CD4-positive, alpha-beta T cell (primary cell): ENCODE measurements at regions not wholly inside any gene's neighbourhood (a gene's known extent, or its start where the extent isn't known, plus 50 kb on each side); places are given as distances from the start of the nearest gene placed in this dataset.

ENCODE experiments used
- ATAC-seq: fragments of 200-7000 bp; cut with Tn5 transposase; one replicate; pipeline ENCODE4 v1.10.0; 2022; ENCODE audit warnings: mild to moderate bottlenecking; ENCODE audit not compliant: poor library complexity
- CTCF ChIA-PET: fragments of 350-600 bp; sonication (Branson Sonifier 250); formaldehyde crosslinking; loops from one replicate; lab custom pipeline; 2021; ENCODE audit warnings: antibody characterized with exemption, inconsistent platforms; lab: Charles Lee
- POLR2A ChIA-PET: fragments of 350-600 bp; sonication (Branson Sonifier 250); formaldehyde crosslinking; loops from one replicate; lab custom pipeline; 2021; ENCODE audit warnings: antibody characterized with exemption, inconsistent platforms; lab: Charles Lee
- DNase-seq, 14 experiments: peaks; one replicate each; pipeline ENCODE4 v3.0.0-alpha.2; 2013 to 2020; ENCODE audit warnings: mixed read lengths in 2 of 14
- H3K27ac ChIP-seq, 2 donors: one replicate each; pipeline versions ENCODE4 v1.5.1 to v1.7.0; 2013; ENCODE audit warnings: low read length in 2 of 2, low read depth in 1 of 2, mild to moderate bottlenecking in 1 of 2
- H3K27me3 ChIP-seq, 2 experiments: 1 replicate in 1 of 2; 2 replicates in 1 of 2; pipeline versions ENCODE4 v1.6.1 to v1.7.0; 2013; ENCODE audit warnings: low read length in 2 of 2, control low read depth in 1 of 2, mild to moderate bottlenecking in 1 of 2, moderate library complexity in 1 of 2; ENCODE audit not compliant: insufficient read depth in 2 of 2, control insufficient read depth in 1 of 2
- H3K36me3 ChIP-seq: one replicate; pipeline ENCODE4 v1.6.1; 2013; ENCODE audit warnings: low read length, control low read depth; ENCODE audit not compliant: insufficient read depth
- H3K4me1 ChIP-seq: one replicate; pipeline ENCODE4 v1.6.1; 2013; ENCODE audit warnings: low read length, control low read depth; ENCODE audit not compliant: insufficient read depth
- H3K4me3 ChIP-seq: one replicate; pipeline ENCODE4 v1.5.1; 2013; ENCODE audit warnings: mild to moderate bottlenecking, low read length, moderate library complexity
- H3K9me3 ChIP-seq, 2 experiments: 1 replicate in 1 of 2; 2 replicates in 1 of 2; pipeline versions ENCODE4 v1.6.1 to v1.7.0; 2013; ENCODE audit warnings: low read length in 2 of 2, mild to moderate bottlenecking in 2 of 2, control low read depth in 1 of 2, moderate library complexity in 1 of 2; ENCODE audit not compliant: control insufficient read depth in 1 of 2, insufficient read depth in 1 of 2
- H3K27ac Mint-ChIP-seq: one replicate; pipeline ENCODE4 v1.8.0; 2020; ENCODE audit warnings: mixed read lengths
- H3K27me3 Mint-ChIP-seq: one replicate; pipeline ENCODE4 v1.8.0; 2021; ENCODE audit warnings: mixed read lengths
- H3K36me3 Mint-ChIP-seq: one replicate; pipeline ENCODE4 v1.8.0; 2021; ENCODE audit warnings: low read depth, mixed read lengths
- H3K4me1 Mint-ChIP-seq: one replicate; pipeline ENCODE4 v1.8.0; 2021; ENCODE audit warnings: low read depth, mixed read lengths
- H3K4me3 Mint-ChIP-seq: one replicate; pipeline ENCODE4 v1.8.0; 2020; ENCODE audit warnings: mild to moderate bottlenecking, mixed read lengths
- H3K9me3 Mint-ChIP-seq: one replicate; pipeline ENCODE4 v1.8.0; 2020; ENCODE audit warnings: mixed read lengths
- intact Hi-C, 2 experiments: fragments of 100-400 bp; cut with DNase I in 1 of 2; cut with micrococcal nuclease in 1 of 2; formaldehyde crosslinking; loops; one replicate each; pipeline versions ENCODE4 v1.15.1 to v1.9.0; 2023 to 2025; cut with DNase I, micrococcal nuclease
- TF ChIP-seq, protein P1 (sequence below): fragments of 200-600 bp; IDR thresholded peaks from one replicate; pipeline ENCODE4 v1.8.0; 2022; ENCODE audit warnings: antibody characterized with exemption, mild to moderate bottlenecking

DNA sequence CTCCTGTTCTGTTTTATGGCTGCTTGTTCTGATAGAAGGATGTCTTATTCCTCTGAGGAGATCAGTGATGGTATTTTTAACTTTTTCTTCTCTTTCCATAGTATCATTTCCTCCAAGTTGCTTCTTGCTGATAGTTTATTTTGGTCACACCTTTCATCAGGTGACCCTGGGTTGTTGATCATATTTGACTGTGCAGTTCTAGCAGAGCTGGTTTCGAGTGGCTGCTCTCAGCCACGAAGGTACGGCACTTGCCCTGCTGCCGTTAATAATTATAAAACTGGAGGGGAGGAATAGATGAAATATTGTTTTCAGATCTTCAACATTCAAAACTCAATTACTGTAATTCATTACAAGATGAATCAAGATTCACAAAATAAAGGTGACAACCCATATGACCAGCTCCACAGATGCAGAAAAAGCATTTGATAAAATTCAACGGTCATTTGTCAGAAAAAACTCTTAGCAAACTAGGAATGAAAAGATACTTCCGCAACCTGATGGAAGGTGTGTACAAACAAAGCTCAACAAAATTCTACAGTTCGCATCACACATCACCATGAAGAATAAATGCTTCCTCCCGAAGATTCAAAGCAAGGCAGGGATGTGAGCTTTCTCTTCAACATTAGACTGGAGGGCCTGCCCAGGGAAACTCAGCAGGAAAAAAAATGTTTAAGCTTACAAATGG, 59.2 kb upstream of the RTL6 start:
- H3K4me1 ChIP-seq: no peaks in the 10 kb centered on the region
- Mint-ChIP-seq H3K4me1 (no peaks in the 10 kb centered on the region), H3K27ac (no peak overlapping the region), H3K27me3 (peaks cover 29% of the 10 kb centered on the region), H3K4me3 (no peak overlapping the region), H3K36me3 (no peaks in the 10 kb centered on the region), H3K9me3 (no peaks in the 10 kb centered on the region)
- no peak overlapping the region for H3K27ac ChIP-seq
- DNase-seq (no peak), ATAC-seq (no peak)
- H3K36me3 ChIP-seq: no peaks in the 10 kb centered on the region
- H3K9me3 ChIP-seq: no peaks in the 10 kb centered on the region
- intact Hi-C loops: no loop called here
- TF ChIP-seq, protein P1, sequence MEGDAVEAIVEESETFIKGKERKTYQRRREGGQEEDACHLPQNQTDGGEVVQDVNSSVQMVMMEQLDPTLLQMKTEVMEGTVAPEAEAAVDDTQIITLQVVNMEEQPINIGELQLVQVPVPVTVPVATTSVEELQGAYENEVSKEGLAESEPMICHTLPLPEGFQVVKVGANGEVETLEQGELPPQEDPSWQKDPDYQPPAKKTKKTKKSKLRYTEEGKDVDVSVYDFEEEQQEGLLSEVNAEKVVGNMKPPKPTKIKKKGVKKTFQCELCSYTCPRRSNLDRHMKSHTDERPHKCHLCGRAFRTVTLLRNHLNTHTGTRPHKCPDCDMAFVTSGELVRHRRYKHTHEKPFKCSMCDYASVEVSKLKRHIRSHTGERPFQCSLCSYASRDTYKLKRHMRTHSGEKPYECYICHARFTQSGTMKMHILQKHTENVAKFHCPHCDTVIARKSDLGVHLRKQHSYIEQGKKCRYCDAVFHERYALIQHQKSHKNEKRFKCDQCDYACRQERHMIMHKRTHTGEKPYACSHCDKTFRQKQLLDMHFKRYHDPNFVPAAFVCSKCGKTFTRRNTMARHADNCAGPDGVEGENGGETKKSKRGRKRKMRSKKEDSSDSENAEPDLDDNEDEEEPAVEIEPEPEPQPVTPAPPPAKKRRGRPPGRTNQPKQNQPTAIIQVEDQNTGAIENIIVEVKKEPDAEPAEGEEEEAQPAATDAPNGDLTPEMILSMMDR: no peak
- CTCF ChIA-PET: no interaction called here
- POLR2A ChIA-PET: no interaction called here
- H3K27me3 ChIP-seq: peaks cover 3 to 5% of the 10 kb centered on the region in 2 experiments
- no peak overlapping the region for H3K4me3 ChIP-seq

DNA sequence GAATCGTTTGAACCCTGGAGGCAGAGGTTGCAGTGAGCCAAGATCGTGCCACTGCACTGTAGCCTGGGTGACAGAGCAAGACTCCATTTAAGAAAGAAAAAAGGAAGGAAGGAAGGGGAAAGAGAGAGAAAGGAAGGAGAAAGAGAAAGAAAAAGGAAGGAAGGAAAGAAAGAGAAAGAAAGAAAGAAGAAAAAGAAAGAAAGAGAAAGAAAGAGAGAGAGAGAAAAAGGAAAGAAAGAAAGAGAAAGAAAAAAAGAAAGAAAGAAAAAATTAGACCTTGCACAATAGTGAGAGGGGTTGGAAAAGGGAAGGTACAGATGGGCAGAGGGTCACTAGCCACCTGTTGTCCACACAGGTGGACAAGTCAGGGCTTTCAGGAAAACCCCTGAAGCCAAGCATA, 57.6 kb upstream of the RTL6 start:
- no peaks in the 10 kb centered on the region for H3K4me1 Mint-ChIP-seq
- ChIA-PET CTCF (no interaction called here), POLR2A (no interaction called here)
- Histone ChIP-seq H3K36me3 (no peaks in the 10 kb centered on the region), H3K4me1 (peaks cover 7% of the 10 kb centered on the region), H3K9me3 (no peaks in the 10 kb centered on the region), H3K27me3 (peaks cover 3 to 5% of the 10 kb centered on the region in 2 experiments), H3K4me3 (no peak overlapping the region), H3K27ac (no peak overlapping the region)
- intact Hi-C loops: no loop called here
- peaks cover 29% of the 10 kb centered on the region for H3K27me3 Mint-ChIP-seq
- ATAC-seq (no peak), DNase-seq (no peak)
- no peaks in the 10 kb centered on the region for H3K9me3 Mint-ChIP-seq
- H3K36me3 Mint-ChIP-seq: no peaks in the 10 kb centered on the region
- no peak overlapping the region for H3K4me3 Mint-ChIP-seq
- TF ChIP-seq, protein P1: no peak
- H3K27ac Mint-ChIP-seq: no peak overlapping the region

DNA sequence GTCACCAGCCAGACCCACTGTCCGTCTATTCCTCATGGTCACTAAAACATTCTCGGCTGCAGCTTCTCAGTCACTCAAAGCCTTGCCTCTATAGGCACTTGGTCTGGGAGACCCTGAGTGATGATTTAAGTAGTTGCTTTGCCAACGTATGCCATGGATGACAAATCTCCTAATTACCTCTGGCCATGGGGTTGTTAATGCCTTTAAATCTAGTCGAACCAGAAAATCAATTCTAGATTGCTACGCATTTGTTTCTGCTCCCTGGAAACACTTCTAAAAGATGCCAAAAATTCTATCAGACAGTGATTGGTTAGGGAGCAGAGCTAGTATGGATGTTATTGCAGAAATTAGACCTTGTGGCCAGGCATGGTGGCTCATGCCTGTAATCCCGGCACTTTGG, 57.0 kb upstream of the RTL6 start:
- DNase-seq: peak in 1 of 14 experiments; percentile 1
- ATAC-seq: no peak
- Mint-ChIP-seq H3K9me3 (no peaks in the 10 kb centered on the region), H3K27ac (no peak overlapping the region), H3K4me3 (no peak overlapping the region), H3K4me1 (no peaks in the 10 kb centered on the region), H3K36me3 (no peaks in the 10 kb centered on the region), H3K27me3 (peaks cover 29% of the 10 kb centered on the region)
- intact Hi-C loops: no loop called here
- no peaks in the 10 kb centered on the region for H3K36me3 ChIP-seq
- no peak overlapping the region for H3K27ac ChIP-seq
- ChIA-PET CTCF (no interaction called here), POLR2A (no interaction called here)
- no peaks in the 10 kb centered on the region for H3K9me3 ChIP-seq
- peaks cover 3 to 5% of the 10 kb centered on the region in 2 experiments for H3K27me3 ChIP-seq
- no peak overlapping the region for H3K4me3 ChIP-seq
- H3K4me1 ChIP-seq: peaks cover 7% of the 10 kb centered on the region
- TF ChIP-seq, protein P1: no peak
